Ovary (tissue), 7 donors: ENCODE measurements at regions not wholly inside any gene's neighbourhood (a gene's known extent, or its start where the extent isn't known, plus 50 kb on each side); places are given as distances from the start of the nearest gene placed in this dataset.

Source experiments
- DNase-seq, 5 donors: peaks; one replicate each; pipeline ENCODE4 v3.0.0-alpha.2; 2019 to 2020
- H3K27ac ChIP-seq, 2 donors: fragments of 200-600 bp; one replicate each; pipeline versions ENCODE4 v1.5.1 to v1.8.0; 2019 to 2022
- H3K27me3 ChIP-seq: fragments of 200-600 bp; one replicate; pipeline ENCODE4 v1.8.0; 2022
- H3K36me3 ChIP-seq: fragments of 200-600 bp; sonication (generic); one replicate; pipeline ENCODE4 v1.5.1; 2019
- H3K4me1 ChIP-seq: one replicate; pipeline ENCODE4 v1.8.1; 2013; ENCODE audit warnings: mild to moderate bottlenecking, moderate library complexity; ENCODE audit not compliant: insufficient read depth
- H3K4me3 ChIP-seq: fragments of 200-600 bp; sonication (generic); one replicate; pipeline ENCODE4 v1.5.1; 2017
- H3K9me3 ChIP-seq, 2 donors: fragments of 200-600 bp in 1 of 2; sonication (generic) in 1 of 2; one replicate each; pipeline versions ENCODE4 v1.5.1 to v1.8.1; 2013 to 2019; ENCODE audit warnings: mild to moderate bottlenecking in 1 of 2, moderate library complexity in 1 of 2
- EP300 ChIP-seq: sonication (generic); formaldehyde crosslinking; IDR thresholded peaks from one replicate; pipeline ENCODE4 v1.6.1; 2017; ENCODE audit warnings: antibody characterized with exemption
- POLR2A ChIP-seq: fragments of 450-650 bp; IDR thresholded peaks from one replicate; pipeline ENCODE4 v1.6.1; 2017; ENCODE audit warnings: antibody characterized with exemption, mild to moderate bottlenecking, moderate library complexity
- WGBS, 3 donors: extraction: QIAGEN DNeasy Blood & Tissue Kit in 1 of 3; methylation state at CpG; one replicate each; pipeline versions ENCODE4 v1.1.5 to v1.1.7; 2013 to 2017; 5-methylcytosine and 5-hydroxymethylcytosine counted together
- intact Hi-C, 4 donors: fragments of 100-400 bp; cut with DNase I; formaldehyde crosslinking; loops; one replicate each; pipeline versions ENCODE4 v1.11.0 to v1.15.1; 2022 to 2023
- TF ChIP-seq, protein P1 (sequence below), 3 donors: fragments of 450-650 bp in 2 of 3; fragments of 200-600 bp in 1 of 3; IDR thresholded peaks; one replicate each; pipeline versions ENCODE4 v1.5.1 to v1.8.0; 2016 to 2022; ENCODE audit warnings: antibody characterized with exemption in 3 of 3, mild to moderate bottlenecking in 1 of 3
- donor health status: DM: no; HTN: no; CAD: no; lungs with moderate emphysema.
- donor health status: DM: no; HTN: no; CAD: no.
- donor health status: Bipolar disorder and iron deficiency.
- donor health status: DM: no; HTN: no; CAD: no.
- donor health status: DM: yes; HTN: yes; CAD: no.

DNA sequence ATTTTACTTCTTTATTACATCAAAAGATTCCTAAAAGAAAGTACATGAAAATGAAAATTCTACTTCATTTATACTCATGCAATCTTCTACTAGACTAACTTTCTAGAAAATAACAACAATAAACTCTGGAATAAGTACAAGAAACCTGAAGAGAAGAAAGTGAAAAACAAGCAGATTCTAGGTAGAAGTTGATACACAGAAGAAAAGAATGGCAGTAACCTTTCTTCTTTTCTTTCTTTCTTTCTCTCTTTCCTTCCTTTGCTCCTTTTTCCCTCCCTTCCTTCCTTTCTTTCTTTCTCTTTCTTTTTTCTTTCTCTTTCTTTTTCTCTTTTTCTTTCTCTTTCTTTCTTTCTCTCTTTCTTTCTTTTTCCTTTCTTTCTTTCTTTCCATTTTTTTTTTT lies 541.7 kb upstream of the ANKRD30A start:
- H3K4me3 ChIP-seq: no peak overlapping the region
- H3K27ac ChIP-seq: no peak overlapping the region
- intact Hi-C loops: no loop called here
- H3K27me3 ChIP-seq: no peaks in the 10 kb centered on the region
- DNase-seq: no peak
- no peaks in the 10 kb centered on the region for H3K4me1 ChIP-seq
- TF ChIP-seq, protein P1, sequence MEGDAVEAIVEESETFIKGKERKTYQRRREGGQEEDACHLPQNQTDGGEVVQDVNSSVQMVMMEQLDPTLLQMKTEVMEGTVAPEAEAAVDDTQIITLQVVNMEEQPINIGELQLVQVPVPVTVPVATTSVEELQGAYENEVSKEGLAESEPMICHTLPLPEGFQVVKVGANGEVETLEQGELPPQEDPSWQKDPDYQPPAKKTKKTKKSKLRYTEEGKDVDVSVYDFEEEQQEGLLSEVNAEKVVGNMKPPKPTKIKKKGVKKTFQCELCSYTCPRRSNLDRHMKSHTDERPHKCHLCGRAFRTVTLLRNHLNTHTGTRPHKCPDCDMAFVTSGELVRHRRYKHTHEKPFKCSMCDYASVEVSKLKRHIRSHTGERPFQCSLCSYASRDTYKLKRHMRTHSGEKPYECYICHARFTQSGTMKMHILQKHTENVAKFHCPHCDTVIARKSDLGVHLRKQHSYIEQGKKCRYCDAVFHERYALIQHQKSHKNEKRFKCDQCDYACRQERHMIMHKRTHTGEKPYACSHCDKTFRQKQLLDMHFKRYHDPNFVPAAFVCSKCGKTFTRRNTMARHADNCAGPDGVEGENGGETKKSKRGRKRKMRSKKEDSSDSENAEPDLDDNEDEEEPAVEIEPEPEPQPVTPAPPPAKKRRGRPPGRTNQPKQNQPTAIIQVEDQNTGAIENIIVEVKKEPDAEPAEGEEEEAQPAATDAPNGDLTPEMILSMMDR (IDR thresholded peaks at IDR 0.05): no peak
- TF ChIP-seq POLR2A (no peak), EP300 (no peak)
- H3K9me3 ChIP-seq: no peaks in the 10 kb centered on the region
- H3K36me3 ChIP-seq: no peaks in the 10 kb centered on the region

DNA sequence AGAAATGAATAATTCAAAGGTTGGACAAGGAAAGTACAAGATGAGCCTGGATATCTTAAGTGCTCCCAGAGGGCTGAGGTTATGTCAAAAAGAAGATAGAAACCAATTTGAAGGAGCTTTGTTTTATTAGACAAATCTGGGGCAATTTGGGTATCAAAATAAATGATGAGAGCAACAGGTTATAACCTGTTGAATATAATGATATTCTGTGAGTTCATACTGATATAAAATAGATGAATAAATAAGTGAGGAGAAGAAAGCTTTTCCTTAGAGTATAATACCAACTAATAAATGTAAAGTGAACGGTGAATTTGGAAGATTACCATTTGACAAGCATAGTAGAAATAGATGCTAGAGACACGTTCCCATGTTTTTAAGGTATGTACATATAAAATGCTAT lies 544.2 kb upstream of the ANKRD30A start:
- TF ChIP-seq EP300 (no peak), POLR2A (no peak)
- TF ChIP-seq, protein P1 (IDR thresholded peaks at IDR 0.05): no peak
- no peak for DNase-seq
- Histone ChIP-seq H3K36me3 (no peaks in the 10 kb centered on the region), H3K27ac (no peak overlapping the region), H3K9me3 (no peaks in the 10 kb centered on the region), H3K4me3 (no peak overlapping the region), H3K27me3 (no peaks in the 10 kb centered on the region), H3K4me1 (no peaks in the 10 kb centered on the region)
- WGBS, 3 donors: 89 to 91% (median 89%) methylated on average over 2 of the region's 2 CpGs
- intact Hi-C loops: no loop called here

- Histone ChIP-seq H3K9me3 (no peaks in the 10 kb centered on the region), H3K27me3 (no peaks in the 10 kb centered on the region), H3K4me3 (no peak overlapping the region), H3K36me3 (no peaks in the 10 kb centered on the region), H3K27ac (no peak overlapping the region), H3K4me1 (no peaks in the 10 kb centered on the region)
- 95 to 98% (median 97%) methylated on average over 5 of the region's 5 CpGs for WGBS, 3 donors
- no peak for DNase-seq
- no peak for TF ChIP-seq EP300
- intact Hi-C loops: no loop called here
Observed at GRCh38 chr10:36578306-36578705, 547.1 kb upstream of the ANKRD30A start.

DNA sequence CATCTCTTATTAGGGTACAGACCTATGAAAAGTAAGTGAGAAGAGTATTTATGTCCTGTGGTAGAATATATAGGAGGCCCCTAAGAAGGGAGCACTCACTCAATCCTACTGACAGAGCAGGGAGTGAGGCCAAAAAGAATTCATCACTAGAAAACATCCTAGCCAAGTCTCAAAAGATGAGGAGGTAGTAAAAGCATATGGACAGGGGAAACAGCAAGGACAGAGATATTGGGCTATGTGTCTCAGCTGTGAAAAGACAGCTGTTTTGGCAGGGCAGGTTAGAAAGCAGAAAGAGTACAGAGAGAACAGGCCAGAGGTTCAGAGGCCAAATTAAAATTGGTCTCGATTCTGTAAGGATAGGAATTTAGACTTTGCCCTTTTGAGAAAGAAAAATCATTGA lies 548.3 kb upstream of the ANKRD30A start:
- Histone ChIP-seq H3K27me3 (no peaks in the 10 kb centered on the region), H3K9me3 (no peaks in the 10 kb centered on the region), H3K4me3 (no peak overlapping the region), H3K4me1 (no peaks in the 10 kb centered on the region), H3K36me3 (no peaks in the 10 kb centered on the region), H3K27ac (no peak overlapping the region)
- no peak for TF ChIP-seq EP300
- TF ChIP-seq, protein P1 (IDR thresholded peaks at IDR 0.05): no peak
- TF ChIP-seq POLR2A: no peak
- DNase-seq: no peak
- WGBS, 3 donors: 20 to 42% (median 40%) methylated on average over 1 of the region's 1 CpG
- intact Hi-C loops: no loop called here

DNA sequence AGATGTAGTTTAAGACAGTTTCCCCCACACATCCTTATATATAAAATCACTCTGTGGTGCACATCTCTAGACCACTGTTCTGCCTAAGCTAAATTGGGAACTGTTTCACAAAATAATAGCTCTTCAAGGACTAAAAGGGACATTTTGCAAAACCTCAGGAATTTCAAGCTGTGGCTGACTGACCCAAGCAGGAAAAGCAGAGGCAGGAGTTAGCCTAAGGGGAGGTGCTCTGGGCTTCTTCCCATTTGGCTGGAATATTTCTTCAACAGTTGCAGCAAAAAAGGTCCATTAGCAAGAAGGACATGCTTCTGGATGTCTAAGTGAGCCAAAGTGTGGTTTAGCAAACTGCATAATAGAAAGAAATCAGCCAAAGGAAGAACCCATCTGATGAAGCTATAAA lies 551.2 kb upstream of the ANKRD30A start:
- no peak for DNase-seq
- Histone ChIP-seq H3K4me1 (no peaks in the 10 kb centered on the region), H3K27ac (no peak overlapping the region), H3K9me3 (no peaks in the 10 kb centered on the region), H3K36me3 (no peaks in the 10 kb centered on the region), H3K4me3 (no peak overlapping the region), H3K27me3 (no peaks in the 10 kb centered on the region)
- intact Hi-C loops: no loop called here
- TF ChIP-seq EP300: no peak
- TF ChIP-seq, protein P1 (IDR thresholded peaks at IDR 0.05): no peak
- TF ChIP-seq POLR2A: no peak
